Right cardiac atrium (tissue), 5 donors: ENCODE measurements at regions not wholly inside any gene's neighbourhood (a gene's known extent, or its start where the extent isn't known, plus 50 kb on each side); places are given as distances from the start of the nearest gene placed in this dataset.
"Not testable (repeated sequence)": the region's sequence is repeated elsewhere in the genome, so short reads cannot be mapped to it uniquely, and the experiment has no call there.

Experiments used
- ATAC-seq, 2 donors: fragments of 200-7000 bp; cut with Tn5 transposase; one replicate each; pipeline versions ENCODE4 v1.8.0 to v1.9.1; 2020; ENCODE audit warnings: moderate library complexity in 2 of 2, mild to moderate bottlenecking in 1 of 2
- DNase-seq, 3 donors: peaks; one replicate each; pipeline ENCODE4 v3.0.0-alpha.2; 2020
- H3K27ac ChIP-seq: one replicate; pipeline ENCODE4 v1.5.1; 2013; ENCODE audit warnings: mild to moderate bottlenecking, low read length, control low read depth, moderate library complexity
- H3K27me3 ChIP-seq: one replicate; pipeline ENCODE4 v1.6.1; 2013; ENCODE audit not compliant: control insufficient read depth, insufficient read depth
- H3K4me1 ChIP-seq: one replicate; pipeline ENCODE4 v1.6.1; 2013; ENCODE audit warnings: low read length; ENCODE audit not compliant: control insufficient read depth, insufficient read depth
- H3K4me3 ChIP-seq: one replicate; pipeline ENCODE4 v1.5.1; 2013; ENCODE audit warnings: low read length, control low read depth
- H3K9me3 ChIP-seq: one replicate; pipeline ENCODE4 v1.6.1; 2013; ENCODE audit warnings: low read length; ENCODE audit not compliant: control insufficient read depth
- WGBS: extraction: QIAGEN DNeasy Blood & Tissue Kit; methylation state at CpG from one replicate; pipeline ENCODE4 v1.1.7; 2013; 5-methylcytosine and 5-hydroxymethylcytosine counted together
- intact Hi-C, 4 donors: fragments of 100-400 bp; cut with DNase I; formaldehyde crosslinking; loops; one replicate each; pipeline versions ENCODE4 v1.11.0 to v1.14.0; 2022 to 2023
- donor health status: healthy with polysubstance abuse.
- donor health status: DM: no; HTN: yes; CAD: no.
- donor health status: DM: no; HTN: no; CAD: no.
- donor health status: DM: no; HTN: yes; CAD: no; lungs with severe emphysema.
- donor health status: DM: yes; HTN: yes; CAD: no.

DNA sequence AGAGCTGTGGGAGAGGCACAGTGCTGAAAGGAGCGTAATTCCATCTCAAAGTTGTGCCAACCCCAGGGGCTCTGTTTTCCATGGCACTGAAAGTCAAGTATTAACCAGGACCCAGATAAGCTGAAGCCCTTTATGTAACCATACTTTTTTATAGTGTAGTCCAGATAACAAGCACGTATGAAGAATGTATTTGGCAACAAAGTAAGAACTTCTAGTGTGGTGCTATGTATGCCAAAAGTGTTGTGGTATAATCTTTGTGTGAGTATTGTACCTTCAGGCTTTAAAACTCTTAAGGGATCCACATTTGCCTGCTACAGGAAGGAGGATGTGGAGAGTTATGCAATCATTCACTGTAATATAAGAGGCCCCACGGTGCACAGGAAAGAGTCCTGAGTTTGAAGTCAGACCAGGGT is 129.4 kb downstream of the IBTK start:
- WGBS, result 36% methylated on average over 3 of the region's 3 CpGs

DNA sequence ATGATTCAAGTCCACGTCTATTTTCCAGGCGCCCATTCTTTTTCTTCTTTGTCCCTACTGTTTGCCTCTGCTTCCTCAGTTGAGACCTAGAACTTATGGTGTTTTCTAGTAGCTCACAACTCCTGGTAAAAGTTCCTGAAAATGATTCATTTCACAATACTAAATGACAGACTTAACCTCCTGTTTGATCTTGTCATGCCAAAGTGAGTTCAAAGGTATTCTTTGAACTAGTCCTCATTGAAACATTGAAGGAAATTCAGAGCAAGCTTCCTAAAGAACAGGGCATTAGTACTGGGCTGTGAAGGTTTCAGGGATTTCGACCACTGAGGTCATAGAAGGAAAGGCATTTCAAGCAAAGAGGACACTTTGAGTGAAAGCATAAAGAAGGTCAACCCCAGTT is 132.8 kb downstream of the IBTK start:
- H3K4me1 ChIP-seq, result no peaks in the 10 kb centered on the region
- DNase-seq (no peak), ATAC-seq (no peak)
- 91% methylated on average over 3 of the region's 3 CpGs for WGBS
- H3K27ac ChIP-seq, result no peak overlapping the region
- no peak overlapping the region for H3K4me3 ChIP-seq
- H3K9me3 ChIP-seq, result no peaks in the 10 kb centered on the region
- intact Hi-C loops, result no loop called here
- H3K27me3 ChIP-seq, result no peaks in the 10 kb centered on the region

More for the DNA sequence above, 129.4 kb downstream of the IBTK start:
- intact Hi-C loops, result no loop called here
- no peak overlapping the region for H3K27ac ChIP-seq
- no peaks in the 10 kb centered on the region for H3K27me3 ChIP-seq
- no peaks in the 10 kb centered on the region for H3K4me1 ChIP-seq
- DNase-seq (no peak), ATAC-seq (peak; percentile 23 to 52)
- H3K4me3 ChIP-seq, result no peak overlapping the region
- H3K9me3 ChIP-seq, result no peaks in the 10 kb centered on the region

DNA sequence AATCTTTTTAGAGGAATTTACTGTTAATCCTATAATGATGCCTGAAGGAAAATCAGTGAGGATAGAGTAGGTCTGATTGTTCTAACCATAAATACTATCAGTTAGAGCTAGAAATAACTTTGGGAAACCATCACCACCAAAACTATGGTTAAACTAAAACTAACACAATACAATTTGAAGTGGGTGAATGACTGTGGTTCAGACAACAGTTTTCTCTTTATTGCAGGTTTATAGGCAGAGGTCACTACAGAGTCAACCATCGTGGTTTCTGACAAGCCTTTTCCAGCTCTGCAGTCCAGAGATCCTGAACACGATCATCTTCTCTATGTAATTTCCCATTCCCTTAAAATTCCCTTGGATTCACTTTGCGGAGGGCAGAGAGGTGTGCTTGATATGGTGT is 134.3 kb downstream of the IBTK start:
- intact Hi-C loops, result no loop called here

DNA sequence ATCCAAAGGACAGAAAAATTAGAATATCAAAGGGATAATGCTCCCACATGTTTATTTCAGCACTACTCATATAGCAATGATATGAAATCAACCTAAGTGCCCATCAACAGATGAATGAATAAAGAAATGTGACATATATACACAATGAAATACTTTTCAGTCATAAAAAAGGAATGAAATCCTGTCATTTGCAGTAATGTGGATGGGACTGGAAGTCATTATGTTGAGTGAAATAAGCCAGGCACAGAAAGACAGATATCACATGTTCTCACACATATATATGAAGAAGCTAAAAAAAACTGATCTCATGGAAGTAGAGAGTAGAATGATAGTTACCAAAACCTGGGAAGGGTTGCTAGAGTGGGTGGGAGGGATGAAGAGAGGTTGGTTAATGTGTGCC is 135.7 kb downstream of the IBTK start:
- no peak for ATAC-seq
- intact Hi-C loops, result no loop called here

More for the DNA sequence above, 134.3 kb downstream of the IBTK start:
- no peak overlapping the region for H3K4me3 ChIP-seq
- no peaks in the 10 kb centered on the region for H3K27me3 ChIP-seq
- no peaks in the 10 kb centered on the region for H3K4me1 ChIP-seq
- H3K9me3 ChIP-seq, result no peaks in the 10 kb centered on the region
- no peak for ATAC-seq
- 83% methylated on average over 3 of the region's 3 CpGs for WGBS
- H3K27ac ChIP-seq, result no peak overlapping the region
- DNase-seq, result no peak

DNA sequence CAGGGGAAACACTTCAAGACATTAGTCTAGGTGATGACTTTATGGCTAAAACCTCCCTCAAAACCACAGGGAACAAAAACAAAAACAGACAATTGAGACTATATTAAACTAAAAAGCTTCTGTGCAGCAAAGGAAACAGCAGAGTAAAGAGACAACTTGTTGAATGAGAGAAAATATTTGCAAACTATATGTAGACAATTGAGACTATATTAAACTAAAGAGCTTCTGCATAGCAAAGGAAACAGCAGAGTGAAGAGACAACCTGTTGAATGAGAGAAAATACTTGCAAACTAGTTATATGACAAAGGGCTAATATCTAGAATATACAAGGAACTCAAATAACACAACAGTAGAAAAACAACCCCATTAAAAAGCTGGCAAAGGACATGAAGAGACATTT is 136.4 kb downstream of the IBTK start:
- intact Hi-C loops, result no loop called here
- no peak for ATAC-seq
- no peak overlapping the region for H3K4me3 ChIP-seq
- no peak for DNase-seq
- H3K27me3 ChIP-seq, result no peaks in the 10 kb centered on the region
- no peaks in the 10 kb centered on the region for H3K9me3 ChIP-seq
- H3K4me1 ChIP-seq, result no peaks in the 10 kb centered on the region
- no peak overlapping the region for H3K27ac ChIP-seq

More for the DNA sequence above, 135.7 kb downstream of the IBTK start:
- no peaks in the 10 kb centered on the region for H3K4me1 ChIP-seq
- H3K27ac ChIP-seq, result no peak overlapping the region
- H3K9me3 ChIP-seq, result no peaks in the 10 kb centered on the region
- H3K27me3 ChIP-seq, result no peaks in the 10 kb centered on the region
- no peak for DNase-seq
- no peak overlapping the region for H3K4me3 ChIP-seq

DNA sequence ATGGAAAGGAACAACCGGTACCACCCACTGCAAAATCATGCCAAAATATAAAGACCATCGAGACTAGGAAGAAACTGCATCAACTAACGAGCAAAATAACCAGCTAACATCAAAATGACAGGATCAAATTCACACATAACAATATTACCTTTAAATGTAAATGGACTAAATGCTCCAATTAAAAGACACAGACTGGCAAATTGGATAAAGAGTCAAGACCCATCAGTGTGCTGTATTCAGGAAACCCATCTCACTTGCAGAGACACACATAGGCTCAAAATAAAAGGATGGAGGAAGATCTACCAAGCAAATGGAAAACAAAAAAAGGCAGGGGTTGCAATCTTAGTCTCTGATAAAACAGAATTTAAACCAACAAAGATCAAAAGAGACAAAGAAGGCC is 144.4 kb downstream of the IBTK start:
- H3K9me3 ChIP-seq, H3K27ac ChIP-seq, ATAC-seq, DNase-seq, intact Hi-C loops, H3K4me3 ChIP-seq, H3K27me3 ChIP-seq, H3K4me1 ChIP-seq: not testable (repeated sequence)
- 92% methylated on average over 3 of the region's 3 CpGs for WGBS

DNA sequence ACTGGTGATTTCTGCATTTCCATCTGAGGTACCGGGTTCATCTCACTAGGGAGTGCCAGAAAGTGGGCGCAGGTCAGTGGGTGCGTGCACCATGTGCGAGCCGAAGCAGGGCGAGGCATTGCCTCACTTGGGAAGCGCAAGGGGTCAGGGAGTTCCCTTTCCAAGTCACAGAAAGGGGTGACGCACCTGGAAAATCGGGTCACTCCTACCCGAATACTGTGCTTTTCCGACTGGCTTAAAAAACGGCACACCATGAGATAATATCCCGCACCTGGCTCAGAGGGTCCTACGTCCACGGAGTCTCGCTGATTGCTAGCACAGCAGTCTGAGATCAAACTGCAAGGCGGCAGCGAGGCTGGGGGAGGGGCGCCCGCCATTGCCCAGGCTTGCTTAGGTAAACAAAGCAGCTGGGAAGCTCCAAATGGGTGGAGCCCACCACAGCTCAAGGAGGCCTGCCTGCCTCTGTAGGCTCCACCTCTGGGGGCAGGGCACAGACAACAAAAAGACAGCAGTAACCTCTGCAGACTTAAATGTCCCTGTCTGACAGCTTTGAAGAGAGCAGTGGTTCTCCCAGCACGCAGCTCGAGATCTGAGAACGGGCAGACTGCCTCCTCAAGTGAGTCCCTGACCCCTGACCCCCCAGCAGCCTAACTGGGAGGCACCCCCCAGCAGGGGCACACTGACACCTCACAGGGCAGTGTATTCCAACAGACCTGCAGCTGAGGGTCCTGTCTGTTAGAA is 146.0 kb downstream of the IBTK start:
- H3K9me3 ChIP-seq, ATAC-seq, DNase-seq, H3K27me3 ChIP-seq, intact Hi-C loops, H3K27ac ChIP-seq, H3K4me1 ChIP-seq, H3K4me3 ChIP-seq: not testable (repeated sequence)
- WGBS, result 78% methylated on average over 22 of the region's 23 CpGs

DNA sequence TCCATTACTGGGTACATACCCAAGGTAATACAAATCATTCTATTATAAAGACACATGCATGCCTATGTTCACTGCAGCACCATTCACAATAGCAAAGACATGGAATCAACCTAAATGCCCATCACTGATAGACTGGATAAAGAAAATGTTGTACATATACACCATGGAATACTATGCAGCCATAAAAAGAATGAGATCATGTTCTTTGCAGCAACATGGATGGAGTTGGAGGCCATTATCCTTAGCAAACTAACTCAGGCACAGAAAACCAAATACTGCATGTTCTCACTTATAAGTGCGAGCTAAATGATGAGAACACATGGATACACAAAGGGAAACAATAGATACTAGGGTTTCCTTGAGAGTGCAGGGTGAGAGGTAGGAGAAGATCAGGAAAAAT is 146.8 kb downstream of the IBTK start:
- intact Hi-C loops, H3K4me3 ChIP-seq, DNase-seq, H3K27me3 ChIP-seq, H3K9me3 ChIP-seq, H3K27ac ChIP-seq, H3K4me1 ChIP-seq, ATAC-seq: not testable (repeated sequence)
- 92% methylated on average over 1 of the region's 1 CpG for WGBS

DNA sequence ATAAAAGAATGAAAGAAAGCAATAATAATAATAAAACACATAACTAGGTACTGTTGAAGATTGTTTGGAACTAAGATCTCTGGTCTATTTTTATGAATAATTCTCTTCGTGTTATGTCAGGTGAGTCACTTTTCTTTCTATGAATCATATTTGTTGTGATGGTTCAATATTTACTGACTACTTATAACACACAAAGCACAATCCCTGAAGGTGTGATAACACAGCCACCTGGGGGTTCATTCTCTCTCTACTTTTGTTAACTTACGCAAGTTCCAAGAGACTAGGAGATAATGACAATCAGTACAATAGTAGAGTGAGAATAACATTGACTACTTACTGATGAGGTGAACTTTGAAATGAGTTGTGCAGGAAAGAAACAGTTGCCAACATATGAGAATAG is 149.9 kb downstream of the IBTK start:
- DNase-seq (no peak), ATAC-seq (no peak)
- 87% methylated on average over 2 of the region's 2 CpGs for WGBS
- no peaks in the 10 kb centered on the region for H3K9me3 ChIP-seq
- H3K4me3 ChIP-seq, result no peak overlapping the region
- H3K4me1 ChIP-seq, result no peaks in the 10 kb centered on the region
- no peaks in the 10 kb centered on the region for H3K27me3 ChIP-seq
- no peak overlapping the region for H3K27ac ChIP-seq
- intact Hi-C loops, result no loop called here

DNA sequence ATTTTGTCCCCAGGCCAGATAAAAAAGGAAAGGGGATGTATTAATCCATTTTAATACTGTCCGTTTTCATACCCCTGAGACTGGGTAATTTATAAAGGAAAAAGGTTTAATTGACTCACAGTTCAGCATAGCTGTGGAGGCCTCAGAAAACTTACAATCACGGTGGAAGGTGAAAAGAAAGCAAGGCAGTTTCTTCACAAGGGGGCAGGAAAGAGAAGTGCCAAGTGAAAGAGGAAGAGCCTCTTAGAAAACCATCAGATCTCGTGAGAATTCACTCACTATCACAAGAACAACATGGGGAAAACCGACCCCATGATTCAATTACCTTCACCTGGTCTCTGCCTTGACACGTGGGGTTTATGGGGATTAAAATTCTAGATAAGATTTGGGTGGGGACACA is 152.5 kb downstream of the IBTK start:
- H3K27ac ChIP-seq, result no peak overlapping the region
- no peaks in the 10 kb centered on the region for H3K9me3 ChIP-seq
- no peak for DNase-seq
- no peak for ATAC-seq
- no peaks in the 10 kb centered on the region for H3K27me3 ChIP-seq
- no peaks in the 10 kb centered on the region for H3K4me1 ChIP-seq
- intact Hi-C loops, result no loop called here
- WGBS, result 50% methylated on average over 5 of the region's 5 CpGs
- H3K4me3 ChIP-seq, result no peak overlapping the region

DNA sequence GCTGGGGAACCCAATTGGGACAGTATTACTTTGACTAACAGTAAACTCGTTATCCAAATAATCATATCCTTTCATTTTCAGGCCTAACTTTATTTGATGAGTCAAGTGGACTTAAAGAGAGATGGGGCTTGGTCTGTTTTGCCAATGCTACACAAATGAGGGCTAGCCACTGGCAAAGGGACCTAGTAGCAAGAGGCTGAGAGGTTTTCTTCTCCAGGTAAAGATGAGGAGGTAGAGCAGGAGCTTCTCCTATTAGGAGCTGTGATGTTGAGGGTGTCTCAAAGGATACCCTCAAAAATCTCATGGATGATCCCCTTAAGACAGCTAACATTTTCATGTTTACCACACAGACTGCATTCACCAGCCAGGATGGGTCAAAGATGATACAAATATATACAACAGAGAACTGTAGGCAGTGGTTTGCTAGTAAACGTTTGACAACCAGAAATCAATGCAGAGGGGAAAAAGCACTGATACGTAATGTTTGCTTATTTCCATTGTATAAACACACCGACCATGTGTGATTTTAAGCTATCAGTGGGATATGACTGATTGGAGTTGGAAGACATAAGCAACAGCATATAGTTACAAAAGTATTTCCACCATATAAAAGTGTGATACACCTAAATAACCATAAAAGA is 153.3 kb downstream of the IBTK start:
- Histone ChIP-seq H3K27me3 (no peaks in the 10 kb centered on the region), H3K27ac (no peak overlapping the region), H3K4me3 (no peak overlapping the region), H3K4me1 (no peaks in the 10 kb centered on the region), H3K9me3 (no peaks in the 10 kb centered on the region)
- ATAC-seq, result no peak
- intact Hi-C loops, result no loop called here
- no peak for DNase-seq
- 77% methylated on average over 4 of the region's 4 CpGs for WGBS
